Inflammatory macrophage treated with lipopolysaccharide for 4 hours (primary cell): ENCODE measurements at regions not wholly inside any gene's neighbourhood (a gene's known extent, or its start where the extent isn't known, plus 50 kb on each side); places are given as distances from the start of the nearest gene placed in this dataset.
"Not testable (repeated sequence)": the region's sequence is repeated elsewhere in the genome, so short reads cannot be mapped to it uniquely, and the experiment has no call there.

ENCODE experiments used
- DNase-seq: peaks from one replicate; pipeline ENCODE4 v3.0.0-alpha.2; 2020

GRCh38 chr2:125227843-125228392 lies 1202.8 kb downstream of the CNTNAP5 start:
- no peak for DNase-seq

- DNase-seq, result no peak
These were observed 1215.8 kb downstream of the CNTNAP5 start for GRCh38 chr2:125240870-125241269.

- DNase-seq, result no peak
These were observed 1218.0 kb downstream of the CNTNAP5 start for GRCh38 chr2:125243074-125243473.

GRCh38 chr2:125254010-125254409 lies 1228.9 kb downstream of the CNTNAP5 start:
- no peak for DNase-seq

- no peak for DNase-seq
These were observed 1234.4 kb downstream of the CNTNAP5 start for GRCh38 chr2:125259451-125259850.

- DNase-seq, result not testable (repeated sequence)
These were observed 1235.4 kb downstream of the CNTNAP5 start for GRCh38 chr2:125260366-125260930.

GRCh38 chr2:125264453-125264852 lies 1239.4 kb downstream of the CNTNAP5 start:
- DNase-seq, result no peak

GRCh38 chr2:125267683-125268082 lies 1242.6 kb downstream of the CNTNAP5 start:
- no peak for DNase-seq

- DNase-seq, result no peak
These were observed 1247.6 kb downstream of the CNTNAP5 start for GRCh38 chr2:125272651-125273050.

- no peak for DNase-seq
These were observed 1249.6 kb downstream of the CNTNAP5 start for GRCh38 chr2:125274718-125275117.

GRCh38 chr2:125280265-125280664 lies 1255.2 kb downstream of the CNTNAP5 start:
- no peak for DNase-seq

GRCh38 chr2:125281242-125281641 lies 1256.2 kb downstream of the CNTNAP5 start:
- DNase-seq, result no peak

- DNase-seq, result no peak
These were observed 1271.7 kb downstream of the CNTNAP5 start for GRCh38 chr2:125296742-125297141.

- DNase-seq, result no peak
These were observed 1285.7 kb downstream of the CNTNAP5 start for GRCh38 chr2:125310657-125311364.

GRCh38 chr2:125312342-125312741 lies 1287.3 kb downstream of the CNTNAP5 start:
- DNase-seq, result no peak

GRCh38 chr2:125313806-125314205 lies 1288.7 kb downstream of the CNTNAP5 start:
- DNase-seq, result no peak

- DNase-seq, result no peak
These were observed 1293.7 kb downstream of the CNTNAP5 start for GRCh38 chr2:125318740-125319139.

GRCh38 chr2:125324273-125324672 lies 1299.2 kb downstream of the CNTNAP5 start:
- DNase-seq, result no peak

GRCh38 chr2:125330133-125330532 lies 1305.0 kb downstream of the CNTNAP5 start:
- no peak for DNase-seq

GRCh38 chr2:125341353-125341752 lies 1314.6 kb upstream of the GYPC start:
- no peak for DNase-seq

- DNase-seq, result not testable (repeated sequence)
These were observed 1302.4 kb upstream of the GYPC start for GRCh38 chr2:125353542-125353941.

GRCh38 chr2:125364192-125364983 lies 1291.6 kb upstream of the GYPC start:
- no peak for DNase-seq

GRCh38 chr2:125364984-125365265 lies 1291.0 kb upstream of the GYPC start:
- DNase-seq, result no peak

- DNase-seq, result no peak
These were observed 1284.1 kb upstream of the GYPC start for GRCh38 chr2:125371867-125372266.
